ENCODE measurements at regions not wholly inside any gene's neighbourhood (a gene's known extent, or its start where the extent isn't known, plus 50 kb on each side); places are given as distances from the start of the nearest gene placed in this dataset.

- H3K4me3 Mint-ChIP-seq (ENCODE audit: unreplicated experiment): no peak overlapping the region
- H3K4me1 Mint-ChIP-seq (ENCODE audit: low read depth, unreplicated experiment): peaks cover 5% of the 10 kb centered on the region
- H3K36me3 Mint-ChIP-seq (ENCODE audit: unreplicated experiment): no peaks in the 10 kb centered on the region
- no peak for DNase-seq
- TF ChIP-seq CTCF (IDR thresholded peaks at IDR 0.05; ENCODE audit: partially characterized antibody, unreplicated experiment): no peak
- no peaks in the 10 kb centered on the region for H3K9me3 Mint-ChIP-seq (ENCODE audit: unreplicated experiment)
- H3K27me3 Mint-ChIP-seq (ENCODE audit: unreplicated experiment): no peaks in the 10 kb centered on the region
- no peak overlapping the region for H3K27ac Mint-ChIP-seq (ENCODE audit: unreplicated experiment)
These were observed 305.4 kb downstream of the UTRN start for GRCh38 chr6:144590532-144590931.

GRCh38 chr6:144593392-144593791 is 308.3 kb downstream of the UTRN start:
- no peak overlapping the region for H3K27ac Mint-ChIP-seq (ENCODE audit: unreplicated experiment)
- H3K4me1 Mint-ChIP-seq (ENCODE audit: low read depth, unreplicated experiment): peaks cover 11% of the 10 kb centered on the region
- peaks cover 3% of the 10 kb centered on the region for H3K9me3 Mint-ChIP-seq (ENCODE audit: unreplicated experiment)
- H3K4me3 Mint-ChIP-seq (ENCODE audit: unreplicated experiment): no peak overlapping the region
- no peaks in the 10 kb centered on the region for H3K36me3 Mint-ChIP-seq (ENCODE audit: unreplicated experiment)
- TF ChIP-seq CTCF (IDR thresholded peaks at IDR 0.05; ENCODE audit: partially characterized antibody, unreplicated experiment): no peak
- peaks cover 1% of the 10 kb centered on the region for H3K27me3 Mint-ChIP-seq (ENCODE audit: unreplicated experiment)
- no peak for DNase-seq

GRCh38 chr6:144594585-144594984 is 309.4 kb downstream of the UTRN start:
- Mint-ChIP-seq H3K9me3 (ENCODE audit: unreplicated experiment) (peaks cover 3% of the 10 kb centered on the region), H3K4me3 (ENCODE audit: unreplicated experiment) (no peak overlapping the region), H3K27ac (ENCODE audit: unreplicated experiment) (no peak overlapping the region), H3K4me1 (ENCODE audit: low read depth, unreplicated experiment) (peaks cover 11% of the 10 kb centered on the region), H3K36me3 (ENCODE audit: unreplicated experiment) (no peaks in the 10 kb centered on the region), H3K27me3 (ENCODE audit: unreplicated experiment) (peaks cover 1% of the 10 kb centered on the region)
- TF ChIP-seq CTCF (IDR thresholded peaks at IDR 0.05; ENCODE audit: partially characterized antibody, unreplicated experiment): no peak
- no peak for DNase-seq

GRCh38 chr6:144595266-144595665 is 310.1 kb downstream of the UTRN start:
- no peak overlapping the region for H3K4me3 Mint-ChIP-seq (ENCODE audit: unreplicated experiment)
- H3K27me3 Mint-ChIP-seq (ENCODE audit: unreplicated experiment): peaks cover 1% of the 10 kb centered on the region
- DNase-seq: no peak
- H3K9me3 Mint-ChIP-seq (ENCODE audit: unreplicated experiment): peaks cover 3% of the 10 kb centered on the region
- H3K36me3 Mint-ChIP-seq (ENCODE audit: unreplicated experiment): no peaks in the 10 kb centered on the region
- peaks cover 11% of the 10 kb centered on the region for H3K4me1 Mint-ChIP-seq (ENCODE audit: low read depth, unreplicated experiment)
- peak overlapping the region; percentile 22 for H3K27ac Mint-ChIP-seq (ENCODE audit: unreplicated experiment)
- TF ChIP-seq CTCF (IDR thresholded peaks at IDR 0.05; ENCODE audit: partially characterized antibody, unreplicated experiment): no peak

- Mint-ChIP-seq H3K4me3 (ENCODE audit: unreplicated experiment) (no peak overlapping the region), H3K36me3 (ENCODE audit: unreplicated experiment) (peaks cover 10% of the 10 kb centered on the region)
These were observed 312.4 kb downstream of the UTRN start for GRCh38 chr6:144597511-144597910.

More at GRCh38 chr6:144597511-144597910, 312.4 kb downstream of the UTRN start:
- Mint-ChIP-seq H3K9me3 (ENCODE audit: unreplicated experiment) (peaks cover 3% of the 10 kb centered on the region), H3K27ac (ENCODE audit: unreplicated experiment) (no peak overlapping the region), H3K4me1 (ENCODE audit: low read depth, unreplicated experiment) (peaks cover 11% of the 10 kb centered on the region), H3K27me3 (ENCODE audit: unreplicated experiment) (peaks cover 1% of the 10 kb centered on the region)
- TF ChIP-seq CTCF (IDR thresholded peaks at IDR 0.05; ENCODE audit: partially characterized antibody, unreplicated experiment): no peak
- no peak for DNase-seq
